ENCODE measurements at regions not wholly inside any gene's neighbourhood (a gene's known extent, or its start where the extent isn't known, plus 50 kb on each side); places are given as distances from the start of the nearest gene placed in this dataset.

DNA sequence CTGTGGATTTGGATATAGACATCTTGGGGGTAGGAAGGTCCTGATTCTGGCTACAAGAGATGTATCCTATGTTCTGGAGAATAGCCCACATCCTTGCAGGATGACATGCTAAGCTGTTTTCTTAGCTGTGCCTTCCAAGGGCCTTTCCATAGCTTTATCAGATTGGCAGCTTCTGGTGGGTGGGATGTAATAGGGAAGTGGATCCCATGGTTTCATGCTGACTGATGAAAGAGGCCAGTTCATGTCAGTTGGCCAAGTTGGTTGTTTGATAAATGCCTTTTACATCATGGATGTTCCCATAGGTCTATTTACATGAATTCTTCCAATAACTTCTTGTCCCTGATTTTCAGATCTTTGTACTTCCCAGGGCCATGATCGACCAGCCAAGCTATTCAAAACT lies 169.1 kb upstream of the RMST start:
- TF ChIP-seq CTCF (IDR thresholded peaks at IDR 0.05), result no peak
- no peak for TF ChIP-seq POLR2A (IDR thresholded peaks at IDR 0.05)

Data from body of pancreas (tissue), 4 donors.